Ovary (tissue), 3 donors: ENCODE measurements at regions not wholly inside any gene's neighbourhood (a gene's known extent, or its start where the extent isn't known, plus 50 kb on each side); places are given as distances from the start of the nearest gene placed in this dataset.

Experiments
- CTCF ChIP-seq, 3 donors: fragments of 450-650 bp in 2 of 3; fragments of 200-600 bp in 1 of 3; IDR thresholded peaks; one replicate each; pipeline versions ENCODE4 v1.5.1 to v1.8.0; 2016 to 2022; ENCODE audit warnings: antibody characterized with exemption in 3 of 3, mild to moderate bottlenecking in 1 of 3
- POLR2A ChIP-seq: fragments of 450-650 bp; IDR thresholded peaks from one replicate; pipeline ENCODE4 v1.6.1; 2017; ENCODE audit warnings: antibody characterized with exemption, mild to moderate bottlenecking, moderate library complexity
- donor health status: DM: no; HTN: no; CAD: no.

GRCh38 chr21:41601573-41602368, 93.8 kb upstream of the TMPRSS2 start:
- TF ChIP-seq CTCF (IDR thresholded peaks at IDR 0.05) (no peak), POLR2A (no peak)
